WTC11 (cell line): ENCODE measurements at regions not wholly inside any gene's neighbourhood (a gene's known extent, or its start where the extent isn't known, plus 50 kb on each side); places are given as distances from the start of the nearest gene placed in this dataset.

ENCODE experiments used
- ETV6 ChIP-seq: sonication (generic); formaldehyde crosslinking; IDR thresholded peaks from 2 replicates; pipeline ENCODE4 v1.8.1; 2022; ENCODE audit warnings: mild to moderate bottlenecking, missing genetic modification reagents
- SP1 ChIP-seq: sonication (generic); formaldehyde crosslinking; conservative IDR thresholded peaks from 2 replicates; pipeline ENCODE4 v1.8.1; 2022; ENCODE audit warnings: missing genetic modification reagents
- TP53 ChIP-seq: sonication (generic); formaldehyde crosslinking; IDR thresholded peaks from 2 replicates; pipeline ENCODE4 v1.8.1; 2023; ENCODE audit warnings: mild to moderate bottlenecking, missing genetic modification reagents
- ZNF138 ChIP-seq: sonication (generic); formaldehyde crosslinking; conservative IDR thresholded peaks from 2 replicates; pipeline ENCODE4 v1.8.1; 2022; ENCODE audit warnings: mild to moderate bottlenecking, moderate library complexity, missing genetic modification reagents
- ZNF219 ChIP-seq: sonication (generic); formaldehyde crosslinking; IDR thresholded peaks from 2 replicates; pipeline ENCODE4 v1.8.0; 2023; ENCODE audit warnings: missing genetic modification reagents, mild to moderate bottlenecking, borderline replicate concordance
- TF ChIP-seq, protein P1 (sequence below): fragments of 200-600 bp; IDR thresholded peaks from 2 replicates; pipeline ENCODE4 v1.8.0; 2022; ENCODE audit warnings: antibody characterized with exemption
- TF ChIP-seq, protein P2 (sequence below): sonication (generic); formaldehyde crosslinking; IDR thresholded peaks from 2 replicates; pipeline ENCODE4 v1.8.1; 2022; ENCODE audit warnings: mild to moderate bottlenecking, moderate library complexity, missing genetic modification reagents
- TF ChIP-seq, protein P3 (sequence below): sonication (generic); formaldehyde crosslinking; IDR thresholded peaks from 2 replicates; pipeline ENCODE4 v1.8.1; 2022; ENCODE audit warnings: low read depth, missing genetic modification reagents, borderline replicate concordance
- TF ChIP-seq, protein P4 (sequence below): sonication (generic); formaldehyde crosslinking; IDR thresholded peaks from 2 replicates; pipeline ENCODE4 v1.8.0; 2022; ENCODE audit warnings: mild to moderate bottlenecking, missing genetic modification reagents
- TF ChIP-seq, protein P5 (sequence below): sonication (generic); formaldehyde crosslinking; conservative IDR thresholded peaks from 2 replicates; pipeline ENCODE4 v1.8.1; 2022; ENCODE audit warnings: mild to moderate bottlenecking, missing genetic modification reagents

DNA sequence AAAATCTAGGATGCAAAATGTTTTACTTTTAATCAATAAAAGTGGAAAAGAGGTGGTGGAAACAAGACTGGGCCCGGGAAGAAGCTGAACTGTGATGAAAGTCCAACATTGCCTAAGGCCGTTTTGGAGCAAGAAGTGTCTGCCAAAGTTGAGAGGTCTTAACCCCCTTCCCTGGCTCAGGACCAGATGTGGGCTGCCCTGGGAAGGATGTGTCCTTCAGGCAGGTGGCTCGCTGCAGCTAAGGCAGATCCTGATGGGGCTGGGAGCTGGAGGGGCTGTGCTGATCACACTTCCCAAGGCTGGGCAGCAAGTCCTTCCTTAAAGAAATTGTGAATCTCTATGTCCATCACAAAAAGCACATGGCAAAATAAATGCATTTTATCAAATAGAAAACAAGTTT lies 581.6 kb downstream of the GALC start:
- TF ChIP-seq ZNF138 (CRISPR knock-in tag) (no peak), SP1 (no peak), ZNF219 (CRISPR knock-in tag) (no peak), ETV6 (CRISPR knock-in tag) (no peak), TP53 (CRISPR knock-in tag) (no peak)
- TF ChIP-seq, protein P1, sequence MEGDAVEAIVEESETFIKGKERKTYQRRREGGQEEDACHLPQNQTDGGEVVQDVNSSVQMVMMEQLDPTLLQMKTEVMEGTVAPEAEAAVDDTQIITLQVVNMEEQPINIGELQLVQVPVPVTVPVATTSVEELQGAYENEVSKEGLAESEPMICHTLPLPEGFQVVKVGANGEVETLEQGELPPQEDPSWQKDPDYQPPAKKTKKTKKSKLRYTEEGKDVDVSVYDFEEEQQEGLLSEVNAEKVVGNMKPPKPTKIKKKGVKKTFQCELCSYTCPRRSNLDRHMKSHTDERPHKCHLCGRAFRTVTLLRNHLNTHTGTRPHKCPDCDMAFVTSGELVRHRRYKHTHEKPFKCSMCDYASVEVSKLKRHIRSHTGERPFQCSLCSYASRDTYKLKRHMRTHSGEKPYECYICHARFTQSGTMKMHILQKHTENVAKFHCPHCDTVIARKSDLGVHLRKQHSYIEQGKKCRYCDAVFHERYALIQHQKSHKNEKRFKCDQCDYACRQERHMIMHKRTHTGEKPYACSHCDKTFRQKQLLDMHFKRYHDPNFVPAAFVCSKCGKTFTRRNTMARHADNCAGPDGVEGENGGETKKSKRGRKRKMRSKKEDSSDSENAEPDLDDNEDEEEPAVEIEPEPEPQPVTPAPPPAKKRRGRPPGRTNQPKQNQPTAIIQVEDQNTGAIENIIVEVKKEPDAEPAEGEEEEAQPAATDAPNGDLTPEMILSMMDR: no peak
- TF ChIP-seq, protein P2, sequence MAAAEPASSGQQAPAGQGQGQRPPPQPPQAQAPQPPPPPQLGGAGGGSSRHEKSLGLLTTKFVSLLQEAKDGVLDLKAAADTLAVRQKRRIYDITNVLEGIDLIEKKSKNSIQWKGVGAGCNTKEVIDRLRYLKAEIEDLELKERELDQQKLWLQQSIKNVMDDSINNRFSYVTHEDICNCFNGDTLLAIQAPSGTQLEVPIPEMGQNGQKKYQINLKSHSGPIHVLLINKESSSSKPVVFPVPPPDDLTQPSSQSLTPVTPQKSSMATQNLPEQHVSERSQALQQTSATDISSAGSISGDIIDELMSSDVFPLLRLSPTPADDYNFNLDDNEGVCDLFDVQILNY (CRISPR knock-in tag): no peak
- TF ChIP-seq, protein P3, sequence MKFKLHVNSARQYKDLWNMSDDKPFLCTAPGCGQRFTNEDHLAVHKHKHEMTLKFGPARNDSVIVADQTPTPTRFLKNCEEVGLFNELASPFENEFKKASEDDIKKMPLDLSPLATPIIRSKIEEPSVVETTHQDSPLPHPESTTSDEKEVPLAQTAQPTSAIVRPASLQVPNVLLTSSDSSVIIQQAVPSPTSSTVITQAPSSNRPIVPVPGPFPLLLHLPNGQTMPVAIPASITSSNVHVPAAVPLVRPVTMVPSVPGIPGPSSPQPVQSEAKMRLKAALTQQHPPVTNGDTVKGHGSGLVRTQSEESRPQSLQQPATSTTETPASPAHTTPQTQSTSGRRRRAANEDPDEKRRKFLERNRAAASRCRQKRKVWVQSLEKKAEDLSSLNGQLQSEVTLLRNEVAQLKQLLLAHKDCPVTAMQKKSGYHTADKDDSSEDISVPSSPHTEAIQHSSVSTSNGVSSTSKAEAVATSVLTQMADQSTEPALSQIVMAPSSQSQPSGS (CRISPR knock-in tag): no peak
- TF ChIP-seq, protein P4, sequence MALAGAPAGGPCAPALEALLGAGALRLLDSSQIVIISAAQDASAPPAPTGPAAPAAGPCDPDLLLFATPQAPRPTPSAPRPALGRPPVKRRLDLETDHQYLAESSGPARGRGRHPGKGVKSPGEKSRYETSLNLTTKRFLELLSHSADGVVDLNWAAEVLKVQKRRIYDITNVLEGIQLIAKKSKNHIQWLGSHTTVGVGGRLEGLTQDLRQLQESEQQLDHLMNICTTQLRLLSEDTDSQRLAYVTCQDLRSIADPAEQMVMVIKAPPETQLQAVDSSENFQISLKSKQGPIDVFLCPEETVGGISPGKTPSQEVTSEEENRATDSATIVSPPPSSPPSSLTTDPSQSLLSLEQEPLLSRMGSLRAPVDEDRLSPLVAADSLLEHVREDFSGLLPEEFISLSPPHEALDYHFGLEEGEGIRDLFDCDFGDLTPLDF: no peak
- TF ChIP-seq, protein P5, sequence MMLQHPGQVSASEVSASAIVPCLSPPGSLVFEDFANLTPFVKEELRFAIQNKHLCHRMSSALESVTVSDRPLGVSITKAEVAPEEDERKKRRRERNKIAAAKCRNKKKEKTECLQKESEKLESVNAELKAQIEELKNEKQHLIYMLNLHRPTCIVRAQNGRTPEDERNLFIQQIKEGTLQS (CRISPR knock-in tag): no peak
